Cardiac septum (tissue), 1 donor: ENCODE measurements at regions not wholly inside any gene's neighbourhood (a gene's known extent, or its start where the extent isn't known, plus 50 kb on each side); places are given as distances from the start of the nearest gene placed in this dataset.

Experiments used
- DNase-seq: peaks from one replicate; pipeline ENCODE4 v3.0.0-alpha.2; 2020; ENCODE audit warnings: low spot score
- intact Hi-C: fragments of 100-400 bp; cut with DNase I; formaldehyde crosslinking; loops from one replicate; pipeline ENCODE4 v1.14.0; 2022
- donor health status: DM: no; HTN: no; CAD: no.

DNA sequence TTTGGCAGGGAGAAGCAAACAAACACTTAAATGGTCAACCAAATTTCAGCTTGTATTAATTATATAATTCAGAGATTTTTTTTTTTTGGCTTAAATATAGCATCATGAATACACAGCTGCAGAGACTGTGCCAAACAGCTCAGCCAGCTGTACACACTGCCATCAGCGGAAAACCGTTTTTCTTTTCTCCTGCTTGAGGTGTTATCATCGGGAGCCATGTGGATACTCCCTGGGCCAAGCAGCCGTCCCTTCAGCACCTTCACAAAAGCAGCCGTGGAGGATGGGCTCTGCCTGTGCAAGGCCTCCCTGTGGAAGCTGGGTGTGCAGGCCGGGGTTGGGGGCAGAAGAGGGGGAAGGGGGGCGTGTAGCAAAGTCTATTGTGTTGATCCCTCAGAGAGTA is 85.0 kb downstream of the NUF2 start:
- intact Hi-C loops = no loop called here
- DNase-seq = no peak

DNA sequence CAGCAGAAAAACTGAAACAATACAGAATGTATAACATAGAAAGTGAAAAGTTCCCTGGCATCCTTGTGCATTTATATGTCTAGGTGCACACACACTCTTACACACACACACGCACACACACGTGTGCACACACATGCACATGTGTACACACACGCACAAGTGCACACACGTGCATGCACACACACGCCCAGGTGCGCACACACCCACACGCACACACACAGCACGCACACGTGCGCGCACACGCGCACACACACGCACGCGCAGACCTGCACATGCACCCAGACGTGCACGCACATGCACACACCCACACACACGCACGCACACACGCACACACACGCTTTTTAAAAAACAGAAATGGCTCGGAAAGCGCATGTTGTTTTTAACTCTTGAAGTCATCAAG is 86.5 kb downstream of the NUF2 start:
- intact Hi-C loops = no loop called here
- DNase-seq = no peak

DNA sequence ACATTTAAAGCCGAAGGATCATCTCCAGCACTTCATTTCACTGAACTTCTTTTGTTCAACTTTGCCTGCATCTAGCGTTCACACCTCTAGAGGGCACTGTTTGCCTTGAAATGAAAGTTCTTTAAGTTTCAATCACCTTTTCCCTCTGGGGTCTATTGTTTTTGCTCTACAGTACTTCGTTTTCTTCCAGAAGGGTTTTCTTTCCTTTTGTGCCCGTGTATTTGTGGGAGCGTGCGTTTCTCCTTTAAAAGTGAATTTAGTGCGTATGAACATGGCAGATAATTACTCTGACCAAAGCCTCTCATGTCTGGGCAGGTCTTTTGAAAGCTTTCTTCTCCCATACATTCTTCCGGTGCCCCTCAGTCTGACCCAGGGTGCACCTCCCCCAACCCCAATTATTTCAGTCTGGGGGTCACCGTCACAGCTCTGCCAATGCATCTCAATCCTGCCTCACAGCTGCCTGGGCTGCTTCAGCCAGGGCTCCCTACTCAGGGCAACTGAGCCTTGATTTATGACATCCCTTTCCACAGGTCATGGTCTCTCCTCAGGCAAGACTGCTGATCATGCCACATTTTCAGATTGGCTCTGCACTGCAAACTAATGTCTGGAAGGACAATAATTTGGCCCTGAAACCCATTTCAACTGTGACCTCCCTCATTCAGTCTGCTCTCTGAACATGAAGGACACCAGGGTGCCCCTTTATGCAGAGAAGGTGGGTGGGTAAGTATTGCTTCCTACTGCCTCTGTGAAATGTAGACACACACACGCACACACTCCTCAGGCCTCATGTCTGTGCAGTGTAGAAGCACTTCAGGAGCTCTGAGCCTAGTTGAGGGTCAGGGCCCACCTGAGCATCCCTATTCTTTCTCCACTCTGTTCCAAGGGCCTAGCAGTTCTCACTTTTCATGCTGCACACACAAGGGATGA is 88.6 kb downstream of the NUF2 start:
- DNase-seq = no peak
- intact Hi-C loops = loop anchor here (5.0 to 10.0 kb wide), 2 partner anchors 1384 to 1662 kb away; no protein-coding TSS in a partner anchor

DNA sequence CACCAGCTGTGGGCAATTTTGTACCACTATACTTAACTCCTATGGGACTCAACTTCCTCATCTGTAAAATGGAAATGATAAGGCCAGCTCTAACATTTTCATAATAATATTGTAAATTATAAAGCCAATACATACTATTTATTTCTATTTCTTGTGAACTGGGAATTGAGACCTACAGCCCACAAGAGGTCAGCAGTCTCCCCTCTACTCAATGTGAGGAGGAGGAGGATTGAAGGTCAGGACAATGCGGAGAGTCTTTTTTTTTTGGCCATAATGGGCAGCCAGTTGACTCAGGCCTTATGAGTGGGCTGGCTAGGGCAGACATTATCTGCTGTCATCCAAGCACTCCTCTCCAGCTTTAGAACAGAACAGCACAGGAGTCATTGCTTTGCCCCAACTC is 90.5 kb downstream of the NUF2 start:
- intact Hi-C loops = loop anchor here (5.0 to 10.0 kb wide), 2 partner anchors 1383 to 1660 kb away; no protein-coding TSS in a partner anchor
- DNase-seq = no peak

DNA sequence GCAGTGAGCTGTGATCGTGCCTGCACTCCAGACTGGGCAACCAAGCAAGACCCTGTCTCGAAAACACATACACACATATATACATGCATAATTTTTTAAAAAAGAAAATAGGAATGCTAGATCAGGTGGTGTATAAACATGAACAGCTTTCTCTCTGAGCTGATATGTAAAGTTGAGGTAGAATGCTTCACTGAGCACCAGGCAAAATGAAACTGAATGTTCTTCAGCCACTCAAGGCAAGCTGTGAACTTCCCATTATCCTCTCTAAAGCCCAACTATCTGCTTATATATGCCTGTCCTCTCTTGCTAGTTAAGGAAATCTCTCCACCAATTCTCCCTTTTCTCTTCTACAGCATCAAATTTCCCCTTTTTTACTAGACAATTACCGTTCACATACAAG is 93.0 kb downstream of the NUF2 start:
- DNase-seq = no peak
- intact Hi-C loops = loop anchor here (5.0 to 10.0 kb wide), 2 partner anchors 1380 to 1658 kb away; no protein-coding TSS in a partner anchor

DNA sequence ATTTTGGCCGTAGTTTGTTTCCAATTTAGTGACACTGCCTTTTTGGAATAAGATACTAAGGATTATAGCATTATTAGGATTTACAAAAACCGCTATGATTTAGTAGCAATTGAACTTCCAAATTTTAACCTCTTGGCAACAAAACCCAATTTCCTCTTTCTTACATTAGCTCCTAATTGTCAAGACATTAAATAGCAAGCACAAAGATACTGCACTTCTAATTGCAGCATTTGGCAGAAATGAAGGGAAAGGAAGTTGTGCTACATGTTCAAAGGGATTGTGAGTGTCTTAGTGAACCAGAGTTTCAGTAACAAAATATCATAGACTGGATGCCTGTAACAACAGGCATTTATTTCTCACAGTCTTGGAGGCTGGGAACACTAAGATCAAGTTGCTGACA is 99.9 kb downstream of the NUF2 start:
- intact Hi-C loops = no loop called here
- no peak for DNase-seq

DNA sequence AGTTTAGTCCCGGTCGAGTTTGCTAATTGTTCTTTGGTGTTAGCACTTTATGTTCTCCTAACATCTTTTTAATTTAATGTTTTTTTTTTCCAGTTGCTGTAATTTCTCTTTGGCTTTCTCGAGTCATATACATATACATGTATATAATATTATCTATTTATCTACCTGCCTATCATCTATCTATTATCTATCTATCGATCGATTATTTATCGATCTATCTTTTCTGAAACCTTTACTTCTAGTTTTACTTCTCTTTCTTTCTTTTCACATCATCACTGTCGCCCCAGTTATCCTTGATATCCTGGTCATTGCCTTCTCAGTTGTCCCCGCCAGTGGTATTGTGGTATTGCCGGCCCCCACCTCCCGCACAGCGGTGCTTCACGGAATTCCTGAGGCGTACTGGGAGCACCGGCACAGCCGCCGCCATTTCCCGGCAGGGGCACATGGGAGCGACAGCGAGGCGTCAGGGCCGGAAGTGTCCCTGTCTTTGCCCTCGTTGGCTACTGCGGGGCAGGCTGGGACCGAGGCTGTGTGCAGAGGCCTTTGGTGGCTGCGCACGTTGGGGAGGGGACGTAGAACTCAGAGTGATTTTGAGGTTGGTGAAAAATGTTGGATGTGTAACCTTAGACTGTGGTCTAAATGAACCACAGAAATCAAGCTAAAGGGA is 101.1 kb downstream of the NUF2 start:
- intact Hi-C loops = no loop called here
- no peak for DNase-seq

DNA sequence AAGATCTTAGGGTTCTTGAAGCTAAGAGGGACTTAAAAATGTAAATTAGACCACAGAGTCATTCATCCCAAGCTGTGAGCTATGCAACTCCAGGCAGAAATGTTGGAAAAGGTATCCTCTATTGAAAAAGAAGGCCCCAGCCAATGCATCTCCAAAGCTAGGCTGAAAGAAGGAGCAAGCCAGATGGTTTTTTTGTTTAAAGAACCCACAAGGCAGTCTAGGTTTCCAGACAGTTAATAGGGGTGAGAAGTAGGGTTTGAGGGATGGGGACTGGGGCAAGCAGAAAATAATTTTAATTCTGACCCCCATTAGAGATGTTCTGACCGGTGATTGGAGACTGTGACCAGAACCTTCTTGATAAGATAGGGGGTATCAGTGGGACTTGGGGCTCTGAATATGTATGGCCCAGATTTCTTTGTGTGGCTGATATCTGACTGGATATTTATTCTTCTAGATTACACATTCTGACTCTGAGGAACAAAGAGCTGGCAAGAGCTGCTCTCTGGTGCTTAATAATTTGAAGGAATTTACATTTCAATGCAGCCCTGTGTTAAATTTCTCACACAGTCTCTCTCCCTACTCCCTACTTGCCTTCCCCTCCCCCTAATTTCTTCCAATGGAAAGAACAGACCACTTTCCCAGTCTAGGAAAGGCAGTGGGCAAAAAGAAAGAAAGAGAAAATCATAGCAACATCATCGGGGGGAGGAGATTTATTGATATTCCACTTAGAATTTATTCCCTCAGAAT is 104.9 kb downstream of the NUF2 start:
- intact Hi-C loops = no loop called here
- DNase-seq = no peak

DNA sequence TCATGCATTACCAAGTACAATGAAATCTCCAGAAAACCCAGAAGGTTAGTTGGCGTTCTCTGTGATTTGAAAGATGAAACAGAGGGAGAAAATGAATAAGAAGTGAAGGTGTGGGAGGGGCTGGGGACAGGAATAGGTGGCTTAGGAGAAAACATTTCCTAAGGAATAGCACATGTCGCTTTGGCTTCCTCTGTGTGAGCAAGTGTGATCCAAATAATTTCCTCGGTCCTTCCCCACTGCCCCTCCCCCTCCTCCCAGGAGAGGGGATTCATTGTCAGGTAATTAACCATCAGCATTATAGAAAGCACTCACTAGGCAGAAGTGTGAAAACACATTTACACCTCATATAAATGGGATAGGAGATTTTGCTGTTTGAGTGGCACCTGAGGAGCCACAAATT is 105.5 kb downstream of the NUF2 start:
- intact Hi-C loops = no loop called here
- no peak for DNase-seq

DNA sequence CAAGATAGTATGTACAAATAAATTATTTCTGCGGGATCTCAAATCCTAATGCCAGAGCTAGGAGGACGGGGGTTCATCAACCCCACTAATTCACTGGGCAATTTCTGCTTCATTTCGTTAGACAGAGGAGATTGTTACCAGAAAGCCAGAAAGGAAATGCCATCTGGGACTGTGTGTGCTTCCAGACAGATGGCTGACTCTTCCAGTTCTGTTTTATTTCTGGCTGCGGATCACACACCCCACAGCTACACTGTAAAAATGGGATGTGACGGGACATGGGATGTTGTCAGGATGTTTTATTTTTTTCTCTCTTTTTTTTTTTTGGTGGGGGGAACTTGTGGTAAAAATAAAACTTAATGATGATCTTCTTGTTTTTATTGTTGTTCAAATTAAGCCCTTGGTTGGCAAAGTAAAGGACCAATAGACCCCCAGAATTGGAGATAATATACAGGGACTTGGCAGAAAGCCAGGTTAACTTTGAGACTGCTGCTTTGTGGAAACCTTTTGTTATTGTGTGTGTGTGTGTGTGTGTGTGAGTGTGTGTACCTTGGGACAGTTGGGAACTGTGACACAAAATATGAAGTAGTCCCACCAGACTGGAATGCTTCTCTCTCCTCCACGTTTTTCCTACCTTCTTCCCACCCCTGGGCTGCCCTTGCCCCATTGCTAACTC is 114.5 kb downstream of the NUF2 start:
- intact Hi-C loops = no loop called here
- no peak for DNase-seq

DNA sequence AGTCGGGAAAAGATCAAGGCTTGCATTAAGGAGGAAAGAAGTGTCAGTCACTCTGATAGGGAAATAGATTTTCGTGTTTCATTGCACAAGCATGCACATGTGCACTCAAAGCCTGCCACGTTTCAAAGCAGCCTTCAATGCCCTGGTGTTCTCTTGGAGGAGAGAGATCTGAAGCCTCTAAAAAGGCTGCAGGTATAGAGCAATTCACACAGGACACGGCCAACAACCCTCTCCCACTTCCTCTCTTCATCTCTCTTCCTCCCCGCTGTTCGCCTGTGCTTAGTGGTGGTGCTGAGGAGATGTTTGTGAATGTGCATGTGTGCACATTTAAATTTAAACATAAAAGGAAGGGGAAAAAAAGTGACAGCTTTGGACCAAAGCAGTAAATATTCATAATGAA is 117.7 kb downstream of the NUF2 start:
- DNase-seq = no peak
- intact Hi-C loops = no loop called here

DNA sequence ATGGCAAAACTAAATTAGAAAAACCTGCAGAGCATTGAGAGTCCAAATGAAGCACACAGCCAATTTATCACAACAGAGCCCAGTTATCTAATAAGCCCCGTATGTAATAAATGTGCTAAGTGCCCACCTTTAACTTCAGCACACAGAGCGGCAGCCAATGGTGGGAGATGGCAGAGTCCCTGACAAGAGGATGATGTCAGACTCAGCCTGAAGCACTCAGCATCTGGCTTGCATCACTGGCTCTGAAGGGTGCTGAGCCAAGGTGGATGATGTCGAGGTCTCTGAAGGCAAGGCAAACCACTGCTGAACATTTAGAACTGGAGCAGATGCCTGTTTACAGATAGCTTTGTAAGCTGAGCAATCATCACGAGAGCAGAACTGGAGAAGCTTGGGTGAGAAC is 118.3 kb downstream of the NUF2 start:
- DNase-seq = no peak
- intact Hi-C loops = no loop called here

DNA sequence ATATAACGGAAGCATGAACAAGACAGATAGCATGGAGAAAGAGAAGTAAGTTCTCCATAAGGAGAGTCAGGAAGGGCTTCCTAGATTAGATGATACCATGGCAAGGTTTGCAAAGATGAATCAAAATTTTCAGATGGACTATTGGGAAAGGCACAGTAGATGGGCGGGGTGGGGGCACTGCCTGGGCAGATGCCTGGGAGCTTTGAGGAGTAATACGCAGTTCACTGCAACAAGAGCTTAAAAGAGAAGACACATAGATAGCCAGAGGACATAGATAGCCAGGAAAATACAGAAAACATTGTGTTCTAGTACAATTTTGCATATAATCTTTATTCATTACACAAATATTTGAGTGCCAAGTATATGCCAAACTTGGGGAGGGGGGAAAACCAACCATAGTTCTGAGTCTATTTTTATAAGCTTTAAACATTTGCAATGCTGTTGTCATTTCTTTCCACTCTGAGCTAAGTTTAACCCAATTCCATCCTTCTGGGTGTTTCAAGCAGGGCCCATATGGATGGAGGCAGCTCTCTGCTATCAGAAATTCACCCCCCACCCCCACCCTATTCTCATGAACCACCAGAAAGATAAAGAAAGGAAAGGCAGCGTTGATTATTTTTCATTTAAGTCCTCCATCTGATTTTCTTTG is 120.6 kb downstream of the NUF2 start:
- no peak for DNase-seq
- intact Hi-C loops = no loop called here

DNA sequence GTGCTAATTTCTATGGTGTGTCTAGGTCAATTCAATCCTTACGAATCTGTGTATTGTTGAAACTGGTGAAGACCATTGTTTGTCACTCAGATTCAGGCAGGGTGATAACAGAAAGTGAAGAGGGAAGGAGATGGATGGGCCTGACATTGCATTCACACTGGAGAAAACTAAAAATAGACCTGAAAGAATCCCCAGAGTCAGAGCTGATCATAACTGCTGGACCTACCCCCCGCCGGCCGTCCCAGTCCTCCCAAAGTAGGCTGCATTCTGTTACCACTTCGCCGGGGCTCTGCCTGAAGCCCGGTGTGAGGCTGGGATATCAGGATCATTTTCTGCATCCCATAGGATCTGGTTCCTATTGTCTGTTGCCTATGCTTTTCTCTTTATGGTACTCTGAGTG is 121.1 kb downstream of the NUF2 start:
- intact Hi-C loops = no loop called here

DNA sequence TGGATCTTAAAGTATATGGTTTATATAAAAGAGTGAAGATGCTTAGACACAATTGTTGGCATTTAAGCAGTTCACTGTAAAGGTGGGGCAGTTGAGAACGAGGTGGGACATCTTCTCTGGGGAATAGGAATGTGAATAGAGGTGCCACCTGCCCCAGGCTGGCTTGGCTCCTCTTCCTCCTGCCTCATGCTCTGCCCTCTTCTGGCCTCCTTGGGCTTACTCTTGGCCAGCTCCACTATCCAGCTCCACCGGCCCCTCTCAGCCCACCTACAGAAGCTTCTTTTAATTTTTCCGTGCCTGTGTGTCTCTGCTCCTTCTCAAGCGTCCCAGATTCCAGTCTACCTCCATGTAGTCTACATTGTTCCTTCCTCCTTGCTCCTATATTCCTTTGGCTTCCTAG is 122.1 kb downstream of the NUF2 start:
- DNase-seq = no peak
- intact Hi-C loops = no loop called here

More for the DNA sequence above, 121.1 kb downstream of the NUF2 start:
- no peak for DNase-seq

DNA sequence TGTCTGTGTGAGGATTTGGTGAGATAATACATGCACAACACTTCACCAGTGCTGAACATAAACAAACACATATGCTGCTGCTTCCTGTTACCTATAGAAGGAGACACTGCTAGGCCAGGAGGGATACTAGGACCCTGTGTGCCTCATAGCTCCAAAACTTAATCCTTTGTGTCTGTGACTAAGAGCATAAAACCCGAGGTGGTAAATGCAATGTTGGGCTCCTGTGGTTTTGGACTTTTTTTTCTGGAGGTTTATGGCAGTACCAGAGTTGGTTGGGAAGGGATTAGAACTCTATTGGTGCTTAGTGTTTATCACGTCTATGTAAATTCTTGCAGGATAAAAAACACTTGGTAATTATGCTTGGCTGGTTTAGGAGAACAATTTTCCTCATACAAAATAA is 122.9 kb downstream of the NUF2 start:
- intact Hi-C loops = no loop called here
- no peak for DNase-seq

DNA sequence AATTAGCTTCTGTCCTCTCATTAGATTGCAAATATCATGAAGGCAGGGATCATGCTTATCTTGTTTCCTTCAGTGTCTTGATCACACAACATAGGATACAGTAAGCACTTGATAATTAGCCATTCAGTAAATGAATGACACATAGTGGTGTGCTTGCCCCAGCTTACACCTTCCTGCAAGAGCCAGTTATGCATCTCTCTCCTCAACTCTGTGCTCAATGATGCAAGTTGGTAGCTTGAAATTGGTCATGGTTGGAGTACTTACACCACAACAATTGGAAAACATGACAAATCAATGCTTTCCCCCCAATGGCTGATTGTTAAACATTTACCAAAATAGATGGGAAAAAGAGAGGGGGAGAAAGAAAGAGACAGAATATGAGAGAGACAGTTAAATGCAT is 129.2 kb downstream of the NUF2 start:
- no peak for DNase-seq
- intact Hi-C loops = no loop called here

DNA sequence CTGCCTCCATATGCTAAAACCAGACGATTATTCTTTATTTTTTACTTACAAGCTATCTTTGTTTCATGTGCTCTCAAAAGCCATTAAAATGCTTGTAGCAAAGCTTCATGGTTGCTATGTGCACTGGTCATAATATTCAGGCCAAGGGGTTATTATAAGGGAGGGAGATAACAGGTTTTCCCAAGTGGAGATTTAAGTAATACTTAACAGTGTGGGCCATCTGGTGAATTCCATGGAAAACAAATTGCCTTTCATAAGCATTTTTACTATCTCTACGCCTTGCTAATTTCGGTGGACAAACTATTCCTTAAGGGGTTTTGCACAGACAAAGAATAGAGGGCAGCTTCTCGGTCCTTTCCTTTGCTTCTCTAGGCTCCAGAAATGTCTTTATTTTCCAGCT is 137.8 kb downstream of the NUF2 start:
- intact Hi-C loops = no loop called here
- no peak for DNase-seq

DNA sequence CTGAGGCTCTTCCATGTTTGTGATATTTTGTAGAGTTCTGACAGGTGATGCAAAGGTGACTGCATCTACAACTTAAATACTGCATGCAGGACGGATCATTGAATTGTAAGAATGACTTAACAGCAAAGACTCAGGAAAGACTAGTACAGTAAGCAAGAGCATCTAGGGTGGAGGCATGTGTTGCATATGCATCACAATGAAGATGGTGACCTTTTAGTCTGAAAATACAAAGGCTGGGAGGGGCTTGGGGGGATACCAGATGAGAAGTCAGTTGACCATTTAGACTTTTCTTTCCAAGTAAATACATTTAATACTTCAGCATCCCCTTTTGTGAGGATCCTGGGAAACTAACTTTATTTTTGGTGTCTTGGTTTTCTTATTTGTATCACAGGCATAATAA is 145.5 kb downstream of the NUF2 start:
- intact Hi-C loops = no loop called here
- DNase-seq = no peak
